HT-29 (cell line): ENCODE measurements at regions not wholly inside any gene's neighbourhood (a gene's known extent, or its start where the extent isn't known, plus 50 kb on each side); places are given as distances from the start of the nearest gene placed in this dataset.

Source experiments
- DNase-seq: peaks from one replicate; pipeline ENCODE4 v3.0.0-alpha.2; 2015; ENCODE audit warnings: low spot score

DNA sequence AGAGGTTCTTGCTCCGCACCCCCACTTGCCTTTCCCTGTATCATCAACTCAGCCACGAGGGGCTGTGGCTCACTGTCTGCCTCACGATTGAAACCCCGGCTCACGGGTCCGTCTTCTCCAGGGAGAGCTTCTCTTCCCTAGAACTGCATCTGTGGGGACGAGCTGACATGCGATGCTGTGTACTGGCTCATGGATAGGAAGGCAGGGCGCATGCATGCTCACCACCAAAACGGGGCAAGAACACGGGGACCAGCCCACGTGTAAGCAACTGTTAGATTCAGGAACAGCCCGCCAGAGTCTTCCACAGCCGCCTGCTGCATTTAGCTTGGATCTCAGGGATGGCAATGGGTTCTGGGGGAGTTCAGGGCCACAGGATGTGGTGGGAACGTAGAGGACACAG, 275.9 kb upstream of the CDH4 start:
- no peak for DNase-seq

DNA sequence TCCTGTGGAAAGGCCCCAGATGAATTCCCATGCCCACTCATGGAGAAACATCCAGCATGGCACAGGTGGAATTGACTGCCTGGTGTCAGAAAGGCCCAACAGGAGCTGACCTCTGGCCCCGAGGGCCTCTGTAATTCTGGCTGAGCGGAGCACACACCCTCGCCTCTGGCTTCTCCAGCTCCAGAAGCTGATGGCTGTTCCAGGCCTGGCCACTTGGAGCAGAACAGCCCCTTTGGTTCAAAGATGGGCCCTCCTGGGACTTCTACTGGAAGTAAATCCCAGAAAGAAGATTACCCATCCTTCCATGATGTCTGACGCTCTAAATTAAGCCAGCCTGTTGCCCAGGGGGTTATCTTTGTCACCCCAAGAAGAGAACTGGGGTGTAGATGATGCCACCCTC, 275.1 kb upstream of the CDH4 start:
- no peak for DNase-seq

DNA sequence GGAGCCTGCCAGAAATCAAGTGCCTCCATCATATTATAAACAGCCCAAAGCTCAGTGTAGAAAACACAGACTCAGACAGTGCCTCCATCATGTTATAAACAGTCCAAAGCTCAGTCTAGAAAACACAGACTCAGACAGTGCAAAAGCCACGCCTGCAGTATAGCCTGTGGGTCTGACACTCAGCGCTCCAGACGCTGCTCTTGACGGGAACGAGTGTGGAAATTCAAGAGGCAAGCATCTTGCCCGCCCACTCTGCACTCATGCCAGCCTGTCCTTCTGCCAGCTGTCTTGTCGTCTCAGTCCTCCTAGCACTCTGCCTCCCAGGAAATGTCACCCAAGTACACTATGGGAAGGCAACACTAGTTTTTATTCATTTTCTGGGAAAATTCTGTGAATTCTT, 274.2 kb upstream of the CDH4 start:
- no peak for DNase-seq

DNA sequence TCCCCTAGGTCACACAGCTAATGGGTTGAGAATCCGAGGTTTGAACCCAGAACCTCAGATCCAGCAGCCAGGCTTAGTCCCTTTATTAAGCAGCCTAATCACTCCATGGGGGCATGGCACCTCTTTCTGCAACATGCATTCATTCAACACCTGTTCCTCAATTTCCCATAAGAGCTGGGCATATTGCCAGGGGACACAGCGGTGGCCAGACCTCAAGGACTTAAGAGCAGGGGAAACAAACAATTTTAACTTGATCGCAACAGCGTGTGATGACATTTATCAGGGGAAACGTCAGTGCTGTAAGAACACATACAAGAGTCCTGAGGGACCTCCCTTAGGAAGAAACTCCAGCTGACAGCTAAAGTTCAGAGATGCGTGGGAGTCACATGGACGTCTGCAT, 267.4 kb upstream of the CDH4 start:
- DNase-seq, result no peak

DNA sequence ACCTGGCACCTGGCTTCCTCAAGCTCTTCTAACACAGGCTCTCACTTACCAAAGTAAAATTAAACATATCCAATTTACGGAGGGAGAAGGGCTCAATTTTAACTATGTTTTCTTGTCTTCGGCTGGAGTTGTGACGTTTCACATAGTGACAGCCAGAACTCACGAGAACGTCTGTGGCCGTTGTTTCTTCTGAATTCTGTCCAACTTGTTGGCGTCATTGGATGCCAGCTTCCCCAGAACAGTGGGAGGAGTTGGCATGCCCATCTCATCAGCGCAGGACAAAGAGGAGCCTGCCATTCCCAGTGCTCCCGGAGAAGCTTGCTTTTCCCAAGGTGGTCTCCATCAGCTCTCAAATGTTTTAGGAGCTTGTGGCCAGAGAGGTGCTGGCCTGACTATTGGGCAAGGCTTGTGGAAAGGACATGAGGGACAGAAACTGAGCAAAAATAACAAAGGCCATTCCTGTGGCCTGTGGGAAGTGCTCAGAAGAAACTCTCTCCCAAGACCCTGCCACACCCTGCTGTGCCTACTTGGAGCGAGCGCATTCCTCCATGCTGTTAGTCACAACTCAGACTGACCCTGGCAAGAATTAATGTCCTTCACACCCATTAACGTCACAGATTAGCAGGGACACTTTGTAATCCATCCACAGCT, 265.4 kb upstream of the CDH4 start:
- DNase-seq, result no peak

DNA sequence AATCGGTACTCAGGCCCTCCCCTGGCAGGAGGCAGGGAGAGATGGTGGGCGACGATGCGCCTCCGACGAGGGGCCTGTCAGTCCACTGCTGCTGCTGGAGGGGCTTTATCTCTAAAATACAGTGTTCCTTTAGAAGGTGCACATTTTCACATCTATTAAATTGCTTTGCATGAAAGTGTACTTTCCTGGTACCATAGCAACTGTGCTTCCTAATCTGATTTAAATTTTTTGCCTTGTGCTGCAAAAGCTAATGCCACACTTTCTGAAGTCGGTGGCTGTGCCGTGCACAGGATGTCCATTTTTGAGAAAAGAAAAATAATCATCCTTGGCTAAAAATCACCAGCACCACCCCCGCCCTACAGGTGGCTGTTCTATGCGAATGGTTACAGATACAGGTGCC, 262.0 kb upstream of the CDH4 start:
- no peak for DNase-seq

DNA sequence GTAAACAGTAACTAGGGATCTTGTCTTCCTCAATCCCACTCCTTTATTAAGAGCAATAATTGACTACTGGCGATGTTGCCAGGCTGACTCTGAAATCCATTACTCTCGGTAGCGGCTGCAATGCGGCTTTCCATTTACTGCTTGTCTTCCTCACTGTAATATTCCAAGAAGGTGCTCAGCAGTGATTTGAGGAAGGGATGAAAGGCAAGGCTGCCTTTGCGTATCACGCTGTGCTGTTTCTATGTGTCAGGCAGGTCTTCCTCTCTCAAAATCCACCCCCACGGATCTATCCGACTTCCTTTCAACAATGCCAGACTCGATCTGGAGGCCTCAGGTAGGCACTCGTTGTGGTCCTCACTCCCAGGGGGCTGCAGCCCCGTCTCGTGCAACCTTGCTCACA, 261.4 kb upstream of the CDH4 start:
- DNase-seq, result no peak

DNA sequence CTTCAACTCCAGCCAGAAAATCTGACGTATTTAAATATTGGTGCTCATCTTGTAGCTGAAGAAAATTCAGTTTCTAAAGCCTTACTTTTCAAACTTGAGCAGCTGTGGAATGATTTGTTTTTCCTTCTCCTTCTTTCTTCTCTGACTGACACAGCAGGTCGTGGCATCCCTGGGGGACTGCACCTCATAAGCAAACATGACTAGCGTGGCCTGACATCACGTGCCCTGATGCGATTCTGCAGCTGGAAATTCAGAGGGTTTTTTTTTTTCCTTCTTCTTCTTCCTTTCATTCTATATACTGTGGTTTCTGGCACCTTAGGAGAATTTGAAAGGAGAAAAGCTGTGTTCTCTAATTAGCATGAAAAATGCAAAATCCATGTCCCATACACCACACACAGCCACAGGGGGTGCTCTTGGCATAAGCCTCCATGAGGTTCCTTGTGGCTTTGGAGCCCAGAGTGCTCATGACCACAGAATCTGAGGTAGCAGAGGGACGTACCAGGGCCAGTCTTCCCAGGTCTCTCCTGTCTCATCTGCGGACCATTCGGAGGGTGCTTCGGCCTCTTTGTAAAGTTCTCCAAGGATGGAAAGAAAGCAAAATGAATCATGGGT, 258.5 kb upstream of the CDH4 start:
- peak; percentile 41 for DNase-seq

DNA sequence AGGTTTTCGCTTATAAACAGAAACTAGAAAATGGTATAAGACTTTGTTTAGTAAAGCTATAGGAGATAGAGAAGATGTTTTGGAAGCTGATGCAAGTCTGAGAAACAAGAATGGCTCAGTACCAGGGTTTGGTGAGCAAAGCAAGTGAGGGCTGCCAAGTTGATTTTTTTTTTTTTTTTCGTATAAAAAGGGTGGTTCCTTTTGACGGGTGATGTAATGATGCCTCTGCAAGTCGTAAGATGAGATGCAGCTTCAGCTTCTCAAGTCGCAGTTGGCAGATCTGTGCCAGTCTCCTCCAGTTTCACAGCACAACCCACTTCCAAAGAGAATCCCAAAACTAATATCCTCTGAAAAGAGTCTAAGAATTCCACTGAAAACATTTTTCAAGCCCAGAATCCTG, 252.8 kb upstream of the CDH4 start:
- DNase-seq, result no peak

DNA sequence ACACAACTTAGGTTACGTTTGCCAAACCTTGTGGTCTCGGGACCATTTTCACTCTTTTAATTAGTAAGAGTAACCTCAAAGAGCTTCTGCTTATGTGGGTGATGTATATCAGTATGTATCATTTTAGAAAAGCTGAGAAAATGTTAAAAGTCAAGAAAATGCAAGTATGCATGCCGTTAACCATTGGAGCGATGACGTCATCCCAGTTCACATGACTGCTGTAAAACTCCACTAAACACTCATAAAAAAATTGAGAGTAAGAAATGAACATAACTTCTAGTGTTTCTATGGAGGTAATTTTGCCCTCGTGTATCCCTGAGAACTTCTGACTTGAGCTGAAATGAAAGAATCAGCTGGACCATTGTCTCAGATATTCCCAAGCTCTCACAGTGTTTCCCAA, 250.0 kb upstream of the CDH4 start:
- DNase-seq, result no peak

DNA sequence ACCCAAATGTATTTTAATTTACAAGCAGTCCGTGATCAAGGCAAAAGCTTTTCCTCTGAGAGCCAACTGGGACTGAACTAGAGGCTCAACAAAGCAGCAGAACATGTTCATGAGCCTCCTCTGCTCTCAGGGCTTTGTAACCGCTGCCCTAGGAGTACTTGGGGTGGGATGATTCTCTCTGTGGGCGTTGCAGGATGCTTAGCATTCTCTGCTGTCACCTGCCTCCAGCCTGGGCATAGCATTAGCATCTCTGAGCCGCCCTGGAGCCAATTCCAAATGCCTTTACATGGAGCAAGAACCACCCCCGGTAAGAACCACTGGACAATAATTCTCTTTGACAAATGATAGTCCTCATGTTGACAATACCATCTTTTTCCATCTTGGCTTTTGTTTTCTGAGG, 237.6 kb upstream of the CDH4 start:
- DNase-seq, result no peak

DNA sequence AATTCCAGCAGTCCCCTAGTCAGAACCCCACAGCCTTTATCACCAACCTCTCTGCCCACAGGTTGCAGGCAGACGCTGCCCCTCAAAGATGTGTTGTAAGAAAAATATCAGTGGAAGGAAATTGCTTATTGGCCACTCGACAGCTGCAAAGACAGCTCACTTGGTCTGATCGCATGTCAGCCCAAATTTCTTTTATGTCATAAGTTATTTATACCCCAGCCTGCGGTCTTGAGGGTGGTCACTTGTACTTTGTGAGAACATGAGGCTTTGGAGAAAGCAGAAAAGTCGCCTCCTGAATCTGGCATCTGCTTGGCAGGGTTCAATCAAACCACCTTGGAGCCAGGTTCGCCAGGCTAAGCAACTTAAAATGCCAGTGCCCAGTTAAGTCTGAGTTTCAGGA, 236.5 kb upstream of the CDH4 start:
- DNase-seq, result no peak

DNA sequence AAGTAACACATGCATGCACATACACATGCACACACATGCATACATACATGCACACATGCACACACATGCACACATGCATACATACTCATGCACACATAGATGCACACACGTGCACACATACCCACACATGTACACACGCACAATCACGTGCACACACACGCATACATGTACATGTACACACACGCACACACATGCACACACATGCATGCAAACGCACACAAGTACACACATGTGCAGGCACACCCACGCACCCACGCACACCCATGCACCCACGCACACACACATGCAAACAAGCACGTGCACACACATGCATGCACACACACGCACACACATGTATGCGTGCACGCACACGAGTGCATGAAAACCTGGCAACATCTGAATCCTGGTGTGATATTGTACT, 232.7 kb upstream of the CDH4 start:
- DNase-seq, result no peak

DNA sequence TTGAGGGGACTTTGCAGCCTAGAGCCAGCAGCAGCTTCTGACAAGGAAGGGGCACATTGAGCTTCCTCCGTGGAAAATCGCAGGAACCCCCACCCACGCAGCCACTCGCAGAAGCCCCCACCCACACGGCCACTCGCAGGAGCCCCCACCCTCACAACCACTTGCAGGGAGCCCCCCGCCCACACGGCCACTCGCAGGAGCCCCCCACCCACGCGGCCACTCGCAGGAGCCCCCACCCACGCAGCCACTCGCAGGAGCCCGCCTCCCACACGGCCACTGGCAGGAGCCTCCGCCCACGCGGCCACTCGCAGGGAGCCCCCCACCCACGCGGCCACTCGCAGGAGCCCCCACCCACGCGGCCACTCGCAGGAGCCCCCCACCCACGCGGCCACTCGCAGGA, 228.4 kb upstream of the CDH4 start:
- no peak for DNase-seq

DNA sequence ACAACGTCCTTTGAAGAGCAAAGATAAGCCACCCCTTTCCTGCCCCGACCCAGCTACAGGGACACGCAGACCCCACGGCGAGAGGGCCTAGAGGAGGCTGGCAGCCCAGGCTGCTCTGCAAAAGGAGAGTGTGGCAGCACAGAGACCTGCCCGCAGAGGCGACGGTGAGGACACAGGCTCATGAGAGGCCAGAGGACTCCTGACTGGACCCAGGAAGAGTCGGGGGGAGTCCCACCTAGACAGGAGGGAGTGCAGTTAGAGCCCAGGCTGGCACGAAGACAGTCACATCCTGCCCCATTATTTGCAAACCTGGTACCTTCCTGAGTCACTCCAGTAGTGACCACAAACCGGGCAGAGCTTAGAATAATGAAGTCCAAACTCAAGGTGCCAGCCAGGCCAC, 227.7 kb upstream of the CDH4 start:
- DNase-seq, result no peak

DNA sequence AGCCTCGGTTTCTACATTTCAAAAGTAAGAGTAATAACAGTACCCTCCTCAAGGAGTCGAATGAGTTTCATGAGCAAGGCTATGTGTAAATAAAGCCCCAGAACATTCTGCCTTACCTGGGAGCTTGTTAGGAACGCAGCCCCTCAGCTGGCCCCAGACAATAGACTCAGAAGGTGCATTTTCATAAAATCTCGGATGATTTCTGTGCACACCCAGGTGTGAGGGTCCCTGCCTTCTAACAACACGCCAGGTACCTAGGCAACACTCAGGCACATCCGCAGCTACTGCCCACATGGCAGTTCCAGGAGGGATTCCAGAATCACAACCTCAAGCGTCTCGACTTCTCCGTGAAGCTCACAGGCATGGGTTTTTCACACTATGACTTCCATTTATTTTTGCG, 226.5 kb upstream of the CDH4 start:
- no peak for DNase-seq

DNA sequence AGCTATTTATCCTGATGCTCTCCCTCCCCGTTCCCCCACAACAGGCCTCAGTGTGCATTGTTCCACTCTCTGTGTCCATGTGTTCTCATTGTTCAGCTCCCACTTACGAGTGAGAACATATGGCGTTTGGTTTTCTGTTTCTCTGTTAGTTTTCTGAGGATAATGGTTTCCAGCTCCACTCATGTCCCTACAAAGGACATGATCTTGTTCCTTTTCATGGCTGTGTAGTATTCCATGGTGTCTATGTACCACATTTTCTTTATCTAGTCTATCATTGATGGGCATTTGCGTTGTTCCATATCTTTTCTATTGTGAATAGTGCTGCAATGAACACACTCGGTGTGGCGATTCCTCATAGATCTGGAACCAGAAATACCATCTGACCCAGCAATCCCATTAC, 225.9 kb upstream of the CDH4 start:
- DNase-seq, result no peak

DNA sequence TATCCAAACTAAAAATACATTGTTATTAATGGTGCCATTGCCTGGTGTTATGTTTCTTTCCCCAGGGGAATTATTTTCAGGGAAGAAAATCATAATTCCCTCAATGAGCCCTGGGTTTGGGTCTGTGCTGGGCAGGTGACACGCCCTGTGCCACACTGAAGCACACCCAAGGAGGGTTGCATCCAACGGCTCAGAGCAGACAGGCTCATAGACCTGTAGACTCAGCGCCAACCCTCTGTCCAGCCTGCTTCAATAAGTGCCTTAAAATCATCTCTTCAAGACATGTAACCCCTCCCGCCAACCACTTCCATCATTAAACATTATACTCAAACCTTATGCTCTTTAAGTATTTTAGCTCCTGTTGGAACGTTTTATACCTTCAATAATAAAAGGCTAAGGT, 225.3 kb upstream of the CDH4 start:
- no peak for DNase-seq

DNA sequence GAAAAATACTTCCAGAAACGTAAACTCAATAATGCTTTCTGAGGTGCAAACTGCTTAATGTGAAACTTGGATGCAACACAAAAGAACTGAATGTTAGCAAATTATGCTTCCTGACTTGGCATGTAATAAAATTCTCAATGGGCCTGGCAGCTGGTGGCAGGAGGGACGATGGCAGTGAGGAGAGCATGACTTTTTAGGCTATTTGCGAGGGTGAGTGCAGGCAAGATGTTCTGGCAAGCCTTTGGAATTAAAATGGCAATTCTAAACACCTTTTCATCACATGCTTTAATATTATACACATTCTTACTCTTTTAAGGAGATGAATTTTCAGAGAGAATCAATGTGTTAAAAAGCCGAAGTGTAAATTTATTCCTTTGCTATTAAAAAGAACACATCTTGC, 224.8 kb upstream of the CDH4 start:
- no peak for DNase-seq

DNA sequence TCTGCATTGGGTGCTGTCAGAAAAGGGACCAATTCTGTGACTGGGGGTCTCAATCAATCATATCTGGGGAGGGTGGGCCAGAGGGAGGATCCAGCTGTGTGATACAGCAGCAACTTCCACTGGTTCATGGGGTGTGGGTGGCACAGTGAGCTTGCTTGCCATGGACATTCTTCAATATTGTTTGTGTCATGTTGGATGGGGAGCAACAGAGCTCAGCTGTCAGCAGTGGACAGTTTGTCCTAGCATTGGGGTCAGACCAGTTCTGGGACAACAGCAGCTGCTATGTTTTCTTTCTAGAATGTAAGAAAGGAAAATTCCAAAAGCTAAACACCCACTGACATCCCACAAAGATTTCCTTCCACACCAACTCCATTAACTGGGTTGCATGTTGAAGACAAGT, 221.9 kb upstream of the CDH4 start:
- DNase-seq, result no peak

DNA sequence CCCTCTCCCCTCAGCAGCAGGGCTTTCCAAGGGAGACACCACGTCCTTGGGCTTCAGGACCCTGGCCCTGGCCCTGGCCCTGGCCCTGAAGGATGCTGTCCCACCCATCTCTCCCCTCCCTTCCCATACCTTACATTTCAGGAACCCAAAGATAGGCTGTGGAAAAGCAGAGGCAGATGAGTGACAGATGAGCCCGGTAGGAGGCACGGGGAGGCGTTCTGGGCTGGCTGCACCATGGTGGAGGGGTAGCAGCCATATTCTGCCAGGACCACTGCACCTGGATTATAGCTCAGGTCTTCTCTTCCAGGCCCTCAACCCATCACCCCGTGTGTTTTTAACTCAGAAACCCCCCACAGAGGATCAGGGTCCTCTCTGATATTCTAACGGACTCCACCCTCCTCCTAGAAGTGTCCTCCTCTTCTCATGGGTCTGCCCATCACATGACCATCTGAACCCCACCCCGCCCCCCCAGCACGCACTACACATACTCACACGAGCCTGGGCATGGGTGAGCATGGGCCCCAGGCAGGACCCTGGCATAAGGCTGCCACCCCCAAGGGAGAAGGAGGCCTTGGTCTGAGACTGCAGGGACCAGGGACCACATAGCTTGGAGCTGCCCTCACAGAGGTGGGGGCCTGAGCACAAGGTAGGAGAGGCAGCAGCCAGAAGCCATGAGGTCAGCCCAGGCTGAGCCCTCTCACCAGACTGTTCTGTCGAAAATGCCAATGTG, 220.8 kb upstream of the CDH4 start:
- no peak for DNase-seq

DNA sequence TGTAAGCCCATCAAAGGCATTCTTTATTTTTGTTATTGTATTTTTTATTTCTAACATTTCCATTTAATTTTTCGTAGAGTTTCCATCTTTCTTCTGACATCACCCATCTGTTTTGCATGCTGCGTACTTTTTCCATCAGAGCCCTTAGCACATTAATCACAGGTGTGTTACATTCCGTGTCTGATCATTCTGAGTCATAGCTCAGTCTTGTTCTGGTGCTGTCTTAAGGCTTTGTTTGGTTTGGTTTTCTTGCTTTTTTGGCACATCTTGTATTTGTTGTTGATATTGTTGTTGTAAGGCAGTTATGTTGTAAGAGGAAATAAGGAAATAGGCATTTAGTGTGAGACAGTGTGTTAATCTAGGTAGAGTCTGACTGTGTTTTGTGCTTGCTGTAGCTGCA, 214.6 kb upstream of the CDH4 start:
- no peak for DNase-seq

DNA sequence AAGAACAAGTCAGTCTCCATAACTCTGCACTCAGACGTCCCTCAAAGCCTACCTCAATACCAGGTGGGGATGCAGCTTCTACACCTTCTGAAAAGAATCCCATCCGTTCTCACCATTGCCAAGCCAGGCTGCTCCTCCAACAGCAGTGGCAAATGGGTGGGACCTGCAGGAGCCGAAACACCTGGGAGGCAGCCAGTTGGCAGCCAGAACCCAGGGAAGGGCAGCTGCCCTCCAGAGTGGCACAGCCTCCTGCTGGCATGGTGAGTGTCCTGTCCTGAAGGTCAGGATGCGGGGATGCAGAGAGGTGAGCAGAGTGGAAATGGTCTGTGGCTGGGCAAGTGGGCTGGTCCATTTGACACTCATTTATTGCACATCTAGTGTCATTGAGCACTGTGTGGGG, 210.6 kb upstream of the CDH4 start:
- no peak for DNase-seq
